Gastrocnemius medialis (tissue), 4 donors: ENCODE measurements at regions not wholly inside any gene's neighbourhood (a gene's known extent, or its start where the extent isn't known, plus 50 kb on each side); places are given as distances from the start of the nearest gene placed in this dataset.

Source experiments
- POLR2A ChIP-seq, 2 donors: fragments of 450-650 bp; IDR thresholded peaks; one replicate each; pipeline ENCODE4 v1.6.1; 2017; ENCODE audit warnings: antibody characterized with exemption in 2 of 2, mild to moderate bottlenecking in 2 of 2, moderate library complexity in 2 of 2
- TF ChIP-seq, protein P1 (sequence below), 5 experiments: fragments of 450-650 bp in 3 of 5; fragments of 200-600 bp in 2 of 5; sonication (generic) in 2 of 5; IDR thresholded peaks in 4 of 5; conservative IDR thresholded peaks in 1 of 5; 1 replicate in 4 of 5; 2 replicates in 1 of 5; pipeline ENCODE4 v1.5.1; 2016 to 2019; ENCODE audit warnings: antibody characterized with exemption in 5 of 5, mild to moderate bottlenecking in 3 of 5, moderate library complexity in 3 of 5

DNA sequence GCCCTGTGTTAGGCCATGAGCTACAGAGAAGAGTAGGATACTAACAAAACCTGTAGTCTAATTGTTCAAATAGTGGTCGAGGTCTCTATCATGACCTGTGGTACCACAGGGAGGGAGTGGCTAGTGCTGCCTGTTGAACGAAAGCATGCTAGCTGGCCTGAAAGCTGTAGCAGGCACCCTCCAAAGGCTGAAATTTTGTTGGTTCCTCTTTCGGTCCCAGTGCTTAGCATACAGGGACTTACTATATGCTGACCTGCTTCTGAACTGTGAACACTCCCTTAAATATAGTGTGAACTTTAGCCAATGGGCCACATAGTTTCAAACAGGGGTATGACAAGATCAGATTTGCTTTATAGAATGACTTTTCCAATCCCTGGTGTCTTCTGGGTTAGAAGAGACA lies 113.4 kb downstream of the PJA1 start:
- TF ChIP-seq, protein P1, sequence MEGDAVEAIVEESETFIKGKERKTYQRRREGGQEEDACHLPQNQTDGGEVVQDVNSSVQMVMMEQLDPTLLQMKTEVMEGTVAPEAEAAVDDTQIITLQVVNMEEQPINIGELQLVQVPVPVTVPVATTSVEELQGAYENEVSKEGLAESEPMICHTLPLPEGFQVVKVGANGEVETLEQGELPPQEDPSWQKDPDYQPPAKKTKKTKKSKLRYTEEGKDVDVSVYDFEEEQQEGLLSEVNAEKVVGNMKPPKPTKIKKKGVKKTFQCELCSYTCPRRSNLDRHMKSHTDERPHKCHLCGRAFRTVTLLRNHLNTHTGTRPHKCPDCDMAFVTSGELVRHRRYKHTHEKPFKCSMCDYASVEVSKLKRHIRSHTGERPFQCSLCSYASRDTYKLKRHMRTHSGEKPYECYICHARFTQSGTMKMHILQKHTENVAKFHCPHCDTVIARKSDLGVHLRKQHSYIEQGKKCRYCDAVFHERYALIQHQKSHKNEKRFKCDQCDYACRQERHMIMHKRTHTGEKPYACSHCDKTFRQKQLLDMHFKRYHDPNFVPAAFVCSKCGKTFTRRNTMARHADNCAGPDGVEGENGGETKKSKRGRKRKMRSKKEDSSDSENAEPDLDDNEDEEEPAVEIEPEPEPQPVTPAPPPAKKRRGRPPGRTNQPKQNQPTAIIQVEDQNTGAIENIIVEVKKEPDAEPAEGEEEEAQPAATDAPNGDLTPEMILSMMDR (IDR thresholded peaks at IDR 0.05 in 4 of 5, conservative IDR thresholded peaks at IDR 0.05 in 1 of 5): no peak
- no peak for TF ChIP-seq POLR2A (IDR thresholded peaks at IDR 0.05)
